ENCODE measurements at regions not wholly inside any gene's neighbourhood (a gene's known extent, or its start where the extent isn't known, plus 50 kb on each side); places are given as distances from the start of the nearest gene placed in this dataset.

- Histone ChIP-seq H3K4me3 (no peak overlapping the region), H3K27me3 (no peaks in the 10 kb centered on the region), H3K27ac (no peak overlapping the region), H3K36me3 (no peaks in the 10 kb centered on the region), H3K4me1 (no peaks in the 10 kb centered on the region), H3K9me3 (no peaks in the 10 kb centered on the region)
- FAIRE-seq (no peak), ATAC-seq (no peak), DNase-seq (no peak)
- no peak for TF ChIP-seq CTCF (IDR thresholded peaks at IDR 0.05)
- intact Hi-C loops (cut with DNase I): no loop called here
- 37 to 51% methylated on average over 2 of the region's 2 CpGs for WGBS, 2 donors
Observed at GRCh38 chr2:14451312-14451711, 181.2 kb upstream of the LRATD1 start.

DNA sequence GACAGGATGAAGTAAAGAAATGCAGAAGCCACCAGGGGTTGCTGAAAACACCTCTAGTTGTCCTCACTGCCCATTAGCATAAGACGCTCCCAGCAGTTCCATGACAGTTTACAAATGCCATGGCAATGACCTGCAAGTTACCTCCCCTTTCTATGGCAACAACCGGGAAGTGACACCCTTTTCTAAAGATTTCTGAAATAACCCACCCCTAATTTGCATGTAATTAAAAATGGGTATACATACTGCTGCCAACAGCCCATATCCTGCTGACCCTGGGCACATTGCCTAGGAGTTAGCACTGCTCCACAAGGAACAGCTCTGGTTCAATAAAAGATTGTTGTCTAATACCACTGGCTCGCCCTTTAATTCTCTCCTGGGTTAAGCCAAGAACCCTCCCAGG, 178.3 kb upstream of the LRATD1 start:
- no peak for FAIRE-seq

GRCh38 chr2:14459786-14460325, 172.7 kb upstream of the LRATD1 start:
- Histone ChIP-seq H3K9me3 (no peaks in the 10 kb centered on the region), H3K27ac (no peak overlapping the region), H3K27me3 (no peaks in the 10 kb centered on the region), H3K4me3 (no peak overlapping the region), H3K36me3 (no peaks in the 10 kb centered on the region), H3K4me1 (no peaks in the 10 kb centered on the region)
- intact Hi-C loops (cut with DNase I): no loop called here
- WGBS, 2 donors: 82 to 88% methylated on average over 1 of the region's 1 CpG
- TF ChIP-seq CTCF (IDR thresholded peaks at IDR 0.05): no peak
- no peak for FAIRE-seq
- DNase-seq: no peak
- no peak for ATAC-seq

More for the DNA sequence above, 178.3 kb upstream of the LRATD1 start:
- no peaks in the 10 kb centered on the region for H3K27me3 ChIP-seq
- H3K9me3 ChIP-seq: no peaks in the 10 kb centered on the region
- H3K27ac ChIP-seq: no peak overlapping the region
- ATAC-seq: no peak
- no peaks in the 10 kb centered on the region for H3K4me1 ChIP-seq
- H3K4me3 ChIP-seq: no peak overlapping the region
- no peaks in the 10 kb centered on the region for H3K36me3 ChIP-seq
- 52 to 75% methylated on average over 3 of the region's 3 CpGs for WGBS, 2 donors
- DNase-seq: no peak
- no peak for TF ChIP-seq CTCF (IDR thresholded peaks at IDR 0.05)
- intact Hi-C loops (cut with DNase I): no loop called here

- no peaks in the 10 kb centered on the region for H3K27me3 ChIP-seq
- FAIRE-seq (no peak), DNase-seq (no peak), ATAC-seq (no peak)
- no peaks in the 10 kb centered on the region for H3K36me3 ChIP-seq
- intact Hi-C loops (cut with DNase I): no loop called here
- 69 to 79% methylated on average over 5 of the region's 5 CpGs for WGBS, 2 donors
- TF ChIP-seq CTCF (IDR thresholded peaks at IDR 0.05): no peak
- H3K27ac ChIP-seq: no peak overlapping the region
- no peaks in the 10 kb centered on the region for H3K9me3 ChIP-seq
- no peaks in the 10 kb centered on the region for H3K4me1 ChIP-seq
- no peak overlapping the region for H3K4me3 ChIP-seq
Observed at GRCh38 chr2:14475994-14476393, 156.5 kb upstream of the LRATD1 start.

- TF ChIP-seq CTCF (IDR thresholded peaks at IDR 0.05): no peak
- Histone ChIP-seq H3K4me3 (no peak overlapping the region), H3K9me3 (no peaks in the 10 kb centered on the region), H3K27ac (no peak overlapping the region), H3K36me3 (no peaks in the 10 kb centered on the region), H3K4me1 (no peaks in the 10 kb centered on the region), H3K27me3 (no peaks in the 10 kb centered on the region)
- FAIRE-seq (no peak), DNase-seq (no peak), ATAC-seq (no peak)
- intact Hi-C loops (cut with DNase I): no loop called here
- 75 to 78% methylated on average over 2 of the region's 2 CpGs for WGBS, 2 donors
Observed at GRCh38 chr2:14479486-14479885, 153.0 kb upstream of the LRATD1 start.

Measured in pancreas (tissue), 10 donors.